Stimulated activated CD8-positive, alpha-beta memory T cell treated with anti-CD3 and anti-CD28 coated beads, Interleukin-12 subunit alpha, Interleukin-12 subunit beta, amount 100 ng/mL, for 24 hours (primary cell): ENCODE measurements at regions not wholly inside any gene's neighbourhood (a gene's known extent, or its start where the extent isn't known, plus 50 kb on each side); places are given as distances from the start of the nearest gene placed in this dataset.
"Not testable (repeated sequence)": the region's sequence is repeated elsewhere in the genome, so short reads cannot be mapped to it uniquely, and the experiment has no call there.

Source experiments
- DNase-seq: peaks from one replicate; pipeline ENCODE4 v3.0.0-alpha.2; 2020; ENCODE audit errors: extremely low read depth

DNA sequence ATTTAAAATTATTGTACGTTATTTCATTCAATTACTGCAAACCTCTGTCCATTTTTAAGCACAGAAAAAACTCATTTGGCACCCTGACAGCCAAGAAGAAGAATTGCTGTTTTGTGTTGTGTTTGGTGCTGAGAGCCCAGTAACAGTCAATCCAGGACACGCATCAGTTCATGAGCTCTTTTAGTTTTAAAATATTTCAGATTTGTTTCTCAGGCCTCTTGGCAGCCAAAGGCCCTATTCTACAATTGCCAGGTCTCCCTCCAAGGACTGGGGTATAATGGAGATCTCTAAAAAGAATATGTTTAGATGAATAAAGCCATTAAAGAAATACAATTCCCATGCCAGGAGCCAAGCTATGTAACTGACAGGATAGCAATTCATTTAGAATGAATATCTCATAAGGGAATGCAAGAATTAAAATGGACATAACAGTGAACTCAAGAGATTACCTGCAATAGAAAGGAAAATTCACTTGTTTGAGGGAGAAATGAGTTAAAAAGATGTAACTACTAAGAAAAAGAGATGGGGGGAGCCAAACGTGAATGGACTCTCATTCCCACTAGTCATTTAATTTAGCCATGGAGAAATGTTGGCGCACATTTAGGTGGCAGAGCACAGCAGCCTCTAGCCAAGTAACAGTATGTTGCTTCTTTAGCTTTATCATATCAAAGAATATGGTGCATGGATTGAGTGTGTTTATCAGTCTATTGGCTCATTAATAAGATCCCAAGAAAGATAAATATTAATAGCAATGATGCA is 140.6 kb upstream of the PELI2 start:
- DNase-seq = no peak

DNA sequence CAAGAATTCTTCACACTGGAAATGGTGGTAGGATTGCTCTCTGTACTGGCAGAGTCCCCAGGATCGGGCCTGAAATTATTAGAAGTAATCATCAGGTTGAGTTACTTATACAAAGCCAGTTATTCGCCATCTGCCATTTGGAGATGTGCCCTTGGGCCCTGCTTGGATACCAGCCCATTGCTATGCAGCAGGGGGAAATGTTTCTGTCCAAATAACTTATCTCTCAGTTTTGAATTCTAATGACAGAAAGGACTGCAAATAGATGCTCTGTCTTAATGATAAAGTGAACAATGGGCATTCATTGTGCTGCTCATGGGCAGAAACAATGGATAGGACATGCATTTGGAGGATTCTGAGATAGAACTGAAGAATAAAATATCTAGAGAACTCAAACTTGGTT is 139.1 kb upstream of the PELI2 start:
- DNase-seq = no peak

DNA sequence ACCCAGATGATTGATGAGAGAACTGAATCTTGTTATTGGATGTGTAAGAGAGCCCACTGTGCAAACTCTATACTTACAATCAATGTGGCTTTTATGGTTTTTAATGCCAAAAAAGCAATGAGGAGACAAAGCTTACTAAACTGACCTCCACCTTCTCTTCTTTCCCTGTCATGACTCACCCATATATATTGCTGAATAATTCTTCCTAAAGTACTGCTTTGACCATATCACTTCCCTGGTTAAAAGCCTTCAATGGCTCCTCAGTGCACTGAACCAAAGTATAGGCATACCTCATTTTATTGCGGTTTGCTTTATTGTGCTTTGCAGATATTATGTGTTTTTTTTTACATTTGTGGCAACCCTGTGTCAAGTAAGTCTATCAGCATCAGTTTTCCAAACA is 138.4 kb upstream of the PELI2 start:
- DNase-seq = no peak

DNA sequence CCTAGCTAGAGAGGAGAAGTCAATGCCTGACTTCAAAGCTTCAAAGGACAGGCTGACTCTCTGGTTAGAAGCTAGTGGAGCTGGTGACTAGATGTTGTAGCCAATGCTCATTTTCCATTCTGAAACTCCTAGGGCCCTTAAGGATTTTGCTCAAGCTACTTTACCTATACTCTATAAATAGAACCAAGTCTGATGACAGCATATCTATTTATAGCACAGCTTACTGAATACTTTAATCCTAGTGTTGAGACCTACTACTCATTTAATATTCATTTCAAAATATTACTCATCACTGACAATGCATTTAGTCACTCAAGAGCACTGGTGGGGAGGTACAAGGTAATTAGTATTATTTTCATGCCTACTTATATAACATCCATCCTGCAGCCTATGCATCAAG is 137.2 kb upstream of the PELI2 start:
- DNase-seq = no peak

DNA sequence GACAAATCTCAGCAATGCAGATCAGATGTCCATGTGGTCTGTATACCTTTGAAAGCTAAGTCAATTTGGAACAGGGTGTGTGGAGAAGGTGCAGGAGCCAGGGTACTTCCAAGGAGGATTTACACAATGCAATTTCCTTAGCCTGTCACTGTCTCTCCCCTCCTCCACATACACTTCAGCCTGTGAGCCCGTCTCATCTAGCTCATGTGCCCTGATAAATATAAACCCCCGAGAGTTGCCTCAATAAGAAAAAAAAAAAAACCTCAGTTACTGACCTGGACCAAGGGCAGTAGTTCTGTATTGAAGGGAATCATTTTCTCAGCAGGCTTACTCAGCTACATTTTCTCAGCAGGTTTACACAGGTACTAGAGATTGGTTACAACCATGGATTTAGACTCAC is 132.1 kb upstream of the PELI2 start:
- DNase-seq = no peak

DNA sequence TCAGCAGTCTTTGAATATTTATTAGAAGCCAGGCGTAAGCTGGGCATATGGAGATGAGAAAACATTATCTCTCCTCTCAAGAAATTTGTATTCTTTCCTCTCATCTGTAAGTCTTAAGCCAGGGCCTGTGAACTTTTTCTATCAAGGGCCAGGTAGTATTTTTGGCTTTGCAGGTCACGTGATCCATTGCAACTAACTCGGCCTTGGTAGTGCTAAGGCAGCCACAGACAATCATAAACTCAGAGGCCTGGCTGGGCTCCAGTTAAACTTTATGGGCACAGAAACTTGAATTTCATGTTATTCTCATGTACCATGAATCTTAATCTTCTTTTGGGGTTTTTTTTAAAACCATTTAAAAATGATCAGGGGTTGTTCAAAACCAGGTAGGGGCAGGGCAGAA is 117.4 kb upstream of the PELI2 start:
- DNase-seq = no peak

DNA sequence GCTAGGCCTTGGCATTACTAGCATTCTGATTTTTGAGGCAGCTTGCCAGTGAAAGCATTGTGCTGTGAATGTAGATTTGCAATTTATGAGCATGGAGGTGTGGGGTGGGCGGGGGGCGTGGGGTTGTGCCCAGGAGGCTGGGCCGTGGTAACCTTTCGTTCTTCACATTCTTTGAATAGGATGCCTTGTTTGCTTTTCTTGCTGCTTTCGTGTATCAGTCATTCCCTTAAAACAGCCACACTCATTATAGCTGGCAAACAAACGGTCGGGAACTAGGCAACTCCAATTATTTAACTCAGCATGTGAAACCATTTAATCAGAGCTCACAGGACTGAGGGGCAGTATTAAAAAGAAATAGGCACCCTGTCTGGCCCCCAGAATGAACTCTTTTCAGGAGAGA is 115.9 kb upstream of the PELI2 start:
- no peak for DNase-seq

DNA sequence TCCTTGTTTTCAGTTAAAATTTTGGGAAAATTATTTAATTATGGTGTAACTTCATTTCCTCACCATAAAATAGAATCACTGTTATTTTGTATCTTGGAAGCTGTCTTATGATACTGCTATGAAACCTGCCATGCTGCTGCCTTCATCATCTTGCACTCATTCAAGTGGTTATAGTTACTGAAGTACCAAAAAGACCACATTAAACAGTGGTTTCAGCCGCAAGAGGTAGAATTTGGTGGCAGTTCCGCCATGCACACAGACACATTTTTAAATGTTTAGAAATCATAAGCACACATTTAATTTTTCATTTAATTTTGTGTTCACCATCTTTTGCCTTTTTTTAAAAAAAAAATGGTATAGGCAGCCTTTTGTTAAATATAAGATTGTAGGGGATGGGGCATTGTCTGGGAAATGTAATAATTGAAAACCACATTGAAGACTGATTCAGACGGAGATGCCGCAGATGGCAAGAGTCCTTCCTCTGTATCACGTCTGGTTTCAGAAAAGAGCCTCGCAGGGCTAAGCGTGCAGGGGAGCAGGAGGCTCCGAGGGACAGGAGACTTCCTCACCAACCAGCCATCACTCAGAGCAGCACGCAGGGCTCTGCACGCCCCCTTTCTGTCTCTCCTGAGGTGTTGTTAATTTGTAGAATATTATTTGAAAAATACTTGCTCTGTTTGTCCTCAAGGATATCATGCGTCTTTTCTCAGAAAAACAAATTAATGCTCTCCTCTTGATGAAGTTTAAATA is 115.2 kb upstream of the PELI2 start:
- DNase-seq = no peak

DNA sequence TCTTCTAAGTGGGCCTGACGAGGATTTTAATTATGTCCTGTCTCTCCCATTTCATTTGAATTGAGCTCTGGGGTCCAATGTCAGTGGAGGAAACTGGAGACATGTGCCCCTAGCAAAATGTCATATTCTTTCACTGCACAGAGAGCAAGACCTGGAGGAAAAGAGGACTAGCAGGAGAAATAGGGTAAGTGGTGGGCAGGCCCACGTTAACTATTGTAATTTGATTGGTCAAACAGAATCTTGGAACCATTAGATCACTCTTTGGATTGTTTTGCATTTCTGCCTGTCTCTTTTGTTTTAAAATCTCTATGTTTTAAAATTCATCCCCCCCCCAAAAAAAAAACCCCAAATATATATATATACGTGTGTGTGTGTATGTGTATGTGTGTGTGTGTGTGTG is 113.9 kb upstream of the PELI2 start:
- no peak for DNase-seq

DNA sequence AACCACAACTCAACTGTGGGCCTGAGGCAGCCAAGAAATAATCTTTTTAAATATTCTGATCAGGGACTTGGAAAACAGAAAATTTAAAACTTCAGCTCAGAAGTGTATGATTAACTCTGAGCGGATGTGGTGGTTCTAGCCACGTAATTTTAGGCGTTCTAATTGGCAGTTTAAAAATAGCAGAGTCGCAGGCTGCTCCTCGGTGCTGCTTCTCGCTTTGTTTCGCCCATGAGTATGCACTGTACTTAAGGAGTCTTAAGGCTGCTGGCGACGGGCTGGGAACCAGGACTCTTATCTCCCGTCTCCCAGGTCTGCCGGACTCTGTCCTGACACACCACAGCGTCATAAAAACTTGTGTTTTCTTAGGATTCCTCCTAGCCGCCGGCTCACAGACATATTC is 113.4 kb upstream of the PELI2 start:
- no peak for DNase-seq

DNA sequence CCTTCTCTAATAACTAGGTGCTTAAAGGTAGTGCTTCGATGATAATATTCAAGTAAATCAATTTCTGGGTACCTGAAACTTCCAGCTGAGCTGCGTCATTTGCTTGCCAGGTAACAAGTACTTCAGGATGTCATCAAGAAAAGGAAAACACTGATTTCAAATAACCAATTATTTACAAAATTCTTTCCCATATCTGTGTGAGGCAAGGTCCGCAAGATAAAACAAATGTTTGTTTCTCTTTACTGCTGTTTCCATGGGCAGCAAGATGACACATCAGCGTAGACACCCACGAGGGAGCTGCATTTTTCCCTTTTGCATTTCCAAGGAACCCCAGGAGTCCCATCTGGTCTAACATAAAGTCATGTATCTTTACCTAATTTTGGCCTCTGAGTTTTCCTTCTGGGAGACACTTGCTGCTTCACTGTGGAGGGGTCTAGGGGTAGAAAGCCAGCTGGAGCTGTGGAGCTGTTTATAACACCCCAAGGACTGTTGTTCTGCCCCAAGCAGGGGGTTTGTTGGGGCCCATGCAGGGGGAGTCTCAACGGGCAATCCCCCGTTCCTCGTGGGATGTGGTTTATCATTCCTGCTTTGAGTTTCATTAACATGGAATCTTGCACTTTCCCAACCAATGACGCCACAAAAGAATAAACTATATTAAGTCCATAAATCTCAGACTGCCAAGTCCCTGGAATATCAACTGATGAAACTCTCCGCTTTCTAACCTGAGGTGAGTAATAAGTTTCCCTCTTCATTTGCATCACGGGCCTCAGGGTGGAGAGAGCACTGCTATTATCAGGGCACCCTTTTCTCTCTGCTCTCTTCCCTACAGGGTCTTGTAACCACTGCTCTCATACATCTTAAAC is 112.8 kb upstream of the PELI2 start:
- DNase-seq = no peak

DNA sequence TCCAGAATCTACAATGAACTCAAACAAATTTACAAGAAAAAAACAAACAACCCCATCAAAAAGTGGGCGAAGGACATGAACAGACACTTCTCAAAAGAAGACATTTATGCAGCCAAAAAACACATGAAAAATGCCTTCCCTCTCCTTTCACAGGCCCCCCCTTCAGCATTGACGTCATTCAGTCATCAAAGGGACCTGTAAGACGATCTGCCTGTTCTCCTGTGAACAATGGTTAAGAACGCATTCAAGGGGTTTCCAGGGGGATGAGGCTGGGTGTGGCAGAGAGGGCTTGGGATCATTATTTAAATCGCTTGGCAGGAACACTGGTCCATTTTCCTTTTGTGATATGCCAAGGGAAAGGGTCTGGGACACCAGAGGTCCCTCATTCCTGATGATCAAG is 110.7 kb upstream of the PELI2 start:
- not testable (repeated sequence) for DNase-seq

DNA sequence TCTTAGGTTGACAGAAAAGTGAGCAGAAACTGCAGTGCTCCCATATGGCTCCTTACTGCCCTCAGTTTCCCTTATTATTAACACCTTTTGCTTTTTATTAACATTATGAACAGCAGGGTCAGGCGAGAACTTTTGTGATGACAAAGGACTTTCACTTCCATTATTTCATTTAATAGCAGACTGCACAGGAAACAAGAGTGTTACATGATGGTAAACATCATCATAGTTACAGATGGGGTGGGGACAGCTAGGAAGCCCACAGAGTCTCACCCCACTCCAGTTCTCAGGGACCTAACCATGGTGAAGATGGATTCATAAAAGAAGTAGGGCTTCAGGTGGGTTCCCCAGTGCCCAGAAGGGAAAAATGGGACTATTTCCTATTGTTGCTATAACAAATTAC is 110.1 kb upstream of the PELI2 start:
- DNase-seq = no peak

DNA sequence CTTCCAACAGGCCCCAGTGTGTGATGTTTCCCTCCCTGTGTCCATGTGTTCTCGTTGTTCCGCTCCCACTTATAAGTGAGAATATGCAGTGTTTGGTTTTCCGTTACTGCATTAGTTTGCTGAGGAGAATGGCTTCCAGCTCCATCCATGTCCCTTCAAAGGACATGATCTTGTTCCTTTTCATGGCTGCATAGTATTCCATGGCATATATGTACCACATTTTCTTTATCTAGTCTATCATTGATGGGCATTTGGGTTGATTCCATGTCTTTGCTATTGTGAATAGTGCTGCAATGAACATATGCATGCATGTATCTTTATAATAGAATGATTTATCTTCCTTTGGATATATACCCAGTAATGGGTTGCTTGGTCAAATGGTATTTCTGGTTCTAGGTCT is 109.5 kb upstream of the PELI2 start:
- DNase-seq = not testable (repeated sequence)

DNA sequence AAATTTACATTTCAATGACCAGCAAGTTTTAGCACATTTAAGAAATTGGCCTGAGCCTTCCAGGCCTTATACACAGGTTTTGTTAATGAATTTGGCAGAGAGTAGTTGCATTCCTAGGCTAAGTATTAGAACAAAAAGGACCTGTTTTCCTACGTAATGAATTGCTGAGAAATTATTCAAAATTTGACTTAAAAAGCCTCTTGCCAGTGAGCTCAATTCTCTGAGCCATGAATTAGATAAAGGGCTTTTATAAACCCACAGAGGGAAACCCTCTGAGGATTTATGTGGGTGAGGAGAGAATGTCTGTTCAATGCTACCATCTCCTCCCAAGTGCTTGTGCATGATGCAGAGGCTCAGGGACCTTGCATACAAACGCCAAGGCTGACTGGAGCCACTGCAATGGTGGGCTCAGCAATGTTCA is 94.5 kb upstream of the PELI2 start:
- DNase-seq = no peak

DNA sequence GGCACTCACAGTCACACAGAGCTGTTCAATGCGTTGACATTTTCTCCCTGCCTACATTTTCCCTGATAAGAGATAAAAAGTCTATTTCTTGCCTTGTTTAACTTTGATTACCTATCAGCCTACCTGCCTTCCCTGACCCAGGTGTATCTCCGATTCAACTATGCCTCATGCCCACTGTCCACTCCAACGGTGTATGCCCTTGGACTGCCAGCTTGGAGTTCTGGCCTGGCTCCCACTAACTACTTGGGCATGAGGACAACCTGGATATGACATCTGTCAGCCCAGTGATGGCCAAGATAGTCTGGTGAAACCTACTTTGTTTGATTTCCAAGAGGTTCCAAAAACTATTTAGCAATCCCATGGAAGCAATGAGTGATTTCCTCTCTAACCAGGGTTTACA is 93.0 kb upstream of the PELI2 start:
- DNase-seq = no peak

DNA sequence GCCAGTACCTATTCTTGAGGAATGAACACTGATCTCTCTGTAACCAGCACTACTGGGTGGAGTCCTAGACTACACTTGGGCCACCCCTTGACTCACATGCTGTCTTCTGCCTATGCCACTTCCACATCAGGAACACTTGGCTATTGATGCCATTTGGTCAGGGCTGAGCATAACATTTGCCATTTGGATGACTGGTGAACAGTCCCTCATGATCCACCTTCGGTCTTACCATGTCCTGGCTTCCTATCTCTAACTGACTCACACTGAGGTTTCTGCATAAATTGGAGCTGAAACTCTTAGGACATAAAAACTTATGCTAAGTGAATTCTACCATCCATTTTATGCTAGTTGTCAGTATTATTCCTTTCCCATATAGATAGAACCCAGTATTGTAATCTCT is 91.7 kb upstream of the PELI2 start:
- no peak for DNase-seq

DNA sequence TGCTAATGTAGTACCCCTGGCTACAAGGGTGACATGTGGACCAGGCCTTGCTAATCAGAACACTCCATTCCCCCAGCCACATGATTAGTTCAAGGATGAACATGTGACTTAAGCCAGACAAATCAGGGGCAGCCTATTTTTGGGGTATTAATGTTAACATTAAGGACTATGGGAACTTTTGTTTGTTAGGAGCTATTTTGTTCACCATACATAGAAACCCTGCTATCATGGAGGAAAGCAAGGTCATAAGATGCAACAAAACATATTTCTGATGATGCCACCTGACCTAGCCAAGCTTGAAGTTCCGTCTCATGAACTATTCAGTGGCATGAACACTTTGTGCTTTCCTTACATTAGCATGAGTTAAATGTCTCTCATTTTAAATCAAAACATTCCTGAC is 90.8 kb upstream of the PELI2 start:
- no peak for DNase-seq

DNA sequence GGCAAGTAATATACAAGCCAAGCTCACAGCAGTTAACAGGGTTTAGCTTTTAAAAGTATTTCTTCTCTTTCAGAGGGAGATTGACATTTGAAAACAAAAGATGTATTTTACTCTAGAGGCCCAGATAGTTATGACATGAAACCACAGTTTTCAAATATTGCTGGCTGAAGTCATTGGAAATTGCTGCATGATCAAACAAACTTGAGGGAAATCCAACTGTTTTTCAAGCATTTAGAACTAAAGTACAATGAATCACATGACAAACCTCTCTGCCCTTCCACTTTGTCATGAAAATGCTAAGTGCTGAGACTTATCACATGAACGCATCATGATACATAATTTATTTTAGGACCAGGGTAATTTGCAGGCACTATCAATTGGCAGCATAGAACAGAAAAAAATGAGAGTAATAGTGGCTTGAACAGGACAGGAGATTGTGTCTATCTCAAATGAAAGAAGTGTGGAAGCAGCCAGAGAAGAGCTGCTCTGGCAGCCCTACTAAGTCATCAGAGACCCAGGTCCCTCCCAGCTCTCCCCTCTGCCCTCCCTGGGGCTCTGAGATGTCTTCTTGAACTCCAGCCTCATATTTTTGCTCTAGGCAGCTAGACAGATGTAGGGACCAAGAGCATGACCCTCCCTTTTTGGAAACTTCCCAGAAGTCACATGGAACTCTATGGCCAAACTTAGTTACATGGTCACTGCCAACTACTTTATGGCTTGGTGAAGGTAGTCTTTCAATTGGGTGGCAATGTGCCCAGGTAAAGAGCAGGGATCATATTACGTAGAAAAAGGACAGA is 90.1 kb upstream of the PELI2 start:
- no peak for DNase-seq

DNA sequence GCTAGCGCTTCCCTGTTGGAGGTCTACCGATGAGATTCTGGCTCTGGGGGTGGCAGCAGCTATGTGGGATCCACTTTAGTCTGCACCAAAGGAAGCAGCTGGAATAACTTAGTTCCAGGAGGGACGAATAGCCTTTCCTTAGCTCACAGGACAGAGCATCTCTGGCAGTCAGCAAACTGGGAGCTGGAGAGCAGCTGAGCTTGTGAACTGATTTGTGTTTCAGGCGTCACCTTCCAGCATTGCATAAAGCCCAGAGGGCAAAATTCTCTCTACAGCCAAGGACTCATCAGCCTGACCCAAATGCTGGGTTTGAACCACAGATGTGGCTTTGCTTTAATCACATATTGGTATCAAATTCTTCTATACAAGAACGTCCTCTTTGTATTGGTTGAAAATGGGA is 81.9 kb upstream of the PELI2 start:
- DNase-seq = no peak

DNA sequence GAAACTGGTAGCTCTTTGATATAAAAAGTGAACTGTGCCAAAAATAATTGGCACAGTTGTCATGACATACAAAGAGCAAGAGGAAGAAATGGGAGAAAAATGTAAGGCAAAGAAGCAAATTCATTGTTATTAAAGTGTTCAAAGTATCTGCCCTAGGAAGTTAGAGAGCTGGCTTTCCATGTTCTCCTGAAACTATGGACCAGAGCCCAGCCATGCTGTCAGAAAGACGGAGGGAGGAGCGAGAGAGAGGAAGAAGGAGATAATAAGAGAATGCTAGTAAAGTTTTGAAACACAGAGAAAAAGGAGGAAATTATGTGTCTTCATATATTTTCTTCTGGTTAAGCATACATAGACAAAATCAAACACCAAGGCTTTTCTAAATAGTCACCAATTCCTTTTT is 78.1 kb upstream of the PELI2 start:
- no peak for DNase-seq

DNA sequence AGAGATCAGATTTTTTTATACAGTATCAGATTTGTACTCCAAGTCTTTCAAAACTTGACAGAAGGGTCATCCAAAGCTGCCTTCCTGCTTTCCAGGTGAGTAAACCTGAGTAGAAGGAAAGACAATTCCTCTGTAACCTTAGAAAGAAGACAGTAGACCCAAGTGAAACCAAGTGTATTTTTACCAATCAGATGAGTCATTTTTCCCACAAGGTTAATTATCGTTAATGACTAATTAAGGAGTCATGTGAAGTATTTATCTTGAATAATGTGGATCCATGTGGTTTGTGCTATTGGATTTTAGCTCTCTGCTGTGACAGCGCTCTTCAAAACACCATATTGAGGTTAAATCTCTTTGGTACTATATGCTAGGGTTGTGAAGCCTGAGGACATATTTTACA is 74.0 kb upstream of the PELI2 start:
- no peak for DNase-seq
